Panc1 (cell line): ENCODE measurements at regions not wholly inside any gene's neighbourhood (a gene's known extent, or its start where the extent isn't known, plus 50 kb on each side); places are given as distances from the start of the nearest gene placed in this dataset.

Experiments used
- ATAC-seq: fragments of 200-7000 bp; cut with Tn5 transposase; 2 replicates; pipeline ENCODE4 v1.9.1; 2020; ENCODE audit warnings: mild to moderate bottlenecking, moderate library complexity
- BruUV-seq: library from RNA; stranded (reverse); fragments of 400-500 nt; replicated peaks from 2 replicates; lab custom pipeline; 2021; lab: Mats Ljungman, UMichigan
- CTCF ChIA-PET: fragments of 300-600 bp; sonication (Branson Sonifier 250); formaldehyde crosslinking; loops from one replicate; lab custom pipeline; 2022; ENCODE audit warnings: antibody characterized with exemption; lab: Charles Lee
- POLR2A ChIA-PET: fragments of 300-600 bp; sonication (Branson Sonifier 250); formaldehyde crosslinking; loops from one replicate; lab custom pipeline; 2022; ENCODE audit warnings: antibody characterized with exemption; lab: Charles Lee
- DNase-seq: peaks from one replicate; pipeline ENCODE4 v3.0.0-alpha.2; 2010; ENCODE audit warnings: low read depth, low spot score
- H3K27ac ChIP-seq: 2 replicates; pipeline ENCODE4 v1.5.1; 2011; ENCODE audit warnings: mild to moderate bottlenecking, low read length, inconsistent platforms
- H3K27me3 ChIP-seq: fragments of 200-500 bp; sonication (Bioruptor generic); 2 replicates; pipeline ENCODE4 v1.6.0; 2014; ENCODE audit warnings: low read length, inconsistent platforms; ENCODE audit not compliant: control insufficient read depth, insufficient read depth
- H3K36me3 ChIP-seq: fragments of 200-500 bp; sonication (Bioruptor generic); 2 replicates; pipeline ENCODE4 v1.5.1; 2014; ENCODE audit warnings: inconsistent platforms, mild to moderate bottlenecking, low read length, moderate library complexity; ENCODE audit not compliant: control insufficient read depth, insufficient read depth
- H3K4me1 ChIP-seq: 2 replicates; pipeline ENCODE4 v1.5.1; 2011; ENCODE audit warnings: inconsistent platforms, mild to moderate bottlenecking, low read length, moderate library complexity; ENCODE audit not compliant: control insufficient read depth, insufficient read depth
- H3K4me3 ChIP-seq, 2 experiments: 2 replicates each; pipeline ENCODE4 v1.5.1; 2011 to 2012; ENCODE audit warnings: low read depth in 2 of 2, low read length in 2 of 2, mild to moderate bottlenecking in 2 of 2, inconsistent platforms in 1 of 2, moderate library complexity in 1 of 2
- H3K9me3 ChIP-seq: fragments of 200-500 bp; sonication (Bioruptor generic); 2 replicates; pipeline ENCODE4 v1.5.1; 2014; ENCODE audit warnings: low read depth, mild to moderate bottlenecking, inconsistent platforms, low read length, moderate library complexity; ENCODE audit not compliant: control insufficient read depth, insufficient read depth
- POLR2AphosphoS5 ChIP-seq: IDR thresholded peaks from 2 replicates; pipeline ENCODE4 v1.6.1; 2012; ENCODE audit warnings: mild to moderate bottlenecking, low read depth, low read length, moderate library complexity
- SIN3A ChIP-seq: IDR thresholded peaks from 2 replicates; pipeline ENCODE4 v1.6.1; 2012; ENCODE audit warnings: low read depth, mild to moderate bottlenecking, low read length, moderate library complexity, borderline replicate concordance; ENCODE audit not compliant: insufficient read depth
- TCF7L2 ChIP-seq: IDR thresholded peaks from 2 replicates; pipeline ENCODE4 v1.6.1; 2011; ENCODE audit warnings: mild to moderate bottlenecking, low read depth, low read length, inconsistent platforms
- in situ Hi-C: cut with HindIII; loops from 2 replicates; pipeline ENCODE4 v1.10.0; 2016; ENCODE audit warnings: low sequenced_read_pairs, low pct_unique_long_range_greater_than_20kb
- intact Hi-C: fragments of 100-400 bp; cut with micrococcal nuclease; formaldehyde crosslinking; loops from one replicate; pipeline ENCODE4 v1.10.0; 2022; ENCODE audit not compliant: unreplicated experiment
- TF ChIP-seq, protein P1 (sequence below): fragments of 450-650 bp; IDR thresholded peaks from 2 replicates; pipeline ENCODE4 v1.5.1; 2017; ENCODE audit warnings: mild to moderate bottlenecking
- TF ChIP-seq, protein P2 (sequence below), 2 experiments: IDR thresholded peaks; 2 replicates each; pipeline ENCODE4 v1.6.1; 2011 to 2012; ENCODE audit warnings: low read depth in 2 of 2, control low read depth in 1 of 2, low read length in 1 of 2, mild to moderate bottlenecking in 1 of 2, moderate library complexity in 1 of 2; ENCODE audit not compliant: insufficient read depth in 1 of 2

- BruUV-seq = no TSS peak
- no peak for ATAC-seq
- POLR2A ChIA-PET = no interaction called here
Measured at GRCh38 chrX:6782831-6783230, 247.9 kb upstream of the VCX3A start.

GRCh38 chrX:6778544-6779503 lies 243.9 kb upstream of the VCX3A start:
- no peak for ATAC-seq
- TF ChIP-seq POLR2AphosphoS5 (no peak), TCF7L2 (no peak), SIN3A (no peak)
- TF ChIP-seq, protein P1, sequence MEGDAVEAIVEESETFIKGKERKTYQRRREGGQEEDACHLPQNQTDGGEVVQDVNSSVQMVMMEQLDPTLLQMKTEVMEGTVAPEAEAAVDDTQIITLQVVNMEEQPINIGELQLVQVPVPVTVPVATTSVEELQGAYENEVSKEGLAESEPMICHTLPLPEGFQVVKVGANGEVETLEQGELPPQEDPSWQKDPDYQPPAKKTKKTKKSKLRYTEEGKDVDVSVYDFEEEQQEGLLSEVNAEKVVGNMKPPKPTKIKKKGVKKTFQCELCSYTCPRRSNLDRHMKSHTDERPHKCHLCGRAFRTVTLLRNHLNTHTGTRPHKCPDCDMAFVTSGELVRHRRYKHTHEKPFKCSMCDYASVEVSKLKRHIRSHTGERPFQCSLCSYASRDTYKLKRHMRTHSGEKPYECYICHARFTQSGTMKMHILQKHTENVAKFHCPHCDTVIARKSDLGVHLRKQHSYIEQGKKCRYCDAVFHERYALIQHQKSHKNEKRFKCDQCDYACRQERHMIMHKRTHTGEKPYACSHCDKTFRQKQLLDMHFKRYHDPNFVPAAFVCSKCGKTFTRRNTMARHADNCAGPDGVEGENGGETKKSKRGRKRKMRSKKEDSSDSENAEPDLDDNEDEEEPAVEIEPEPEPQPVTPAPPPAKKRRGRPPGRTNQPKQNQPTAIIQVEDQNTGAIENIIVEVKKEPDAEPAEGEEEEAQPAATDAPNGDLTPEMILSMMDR = no peak
- TF ChIP-seq, protein P2, sequence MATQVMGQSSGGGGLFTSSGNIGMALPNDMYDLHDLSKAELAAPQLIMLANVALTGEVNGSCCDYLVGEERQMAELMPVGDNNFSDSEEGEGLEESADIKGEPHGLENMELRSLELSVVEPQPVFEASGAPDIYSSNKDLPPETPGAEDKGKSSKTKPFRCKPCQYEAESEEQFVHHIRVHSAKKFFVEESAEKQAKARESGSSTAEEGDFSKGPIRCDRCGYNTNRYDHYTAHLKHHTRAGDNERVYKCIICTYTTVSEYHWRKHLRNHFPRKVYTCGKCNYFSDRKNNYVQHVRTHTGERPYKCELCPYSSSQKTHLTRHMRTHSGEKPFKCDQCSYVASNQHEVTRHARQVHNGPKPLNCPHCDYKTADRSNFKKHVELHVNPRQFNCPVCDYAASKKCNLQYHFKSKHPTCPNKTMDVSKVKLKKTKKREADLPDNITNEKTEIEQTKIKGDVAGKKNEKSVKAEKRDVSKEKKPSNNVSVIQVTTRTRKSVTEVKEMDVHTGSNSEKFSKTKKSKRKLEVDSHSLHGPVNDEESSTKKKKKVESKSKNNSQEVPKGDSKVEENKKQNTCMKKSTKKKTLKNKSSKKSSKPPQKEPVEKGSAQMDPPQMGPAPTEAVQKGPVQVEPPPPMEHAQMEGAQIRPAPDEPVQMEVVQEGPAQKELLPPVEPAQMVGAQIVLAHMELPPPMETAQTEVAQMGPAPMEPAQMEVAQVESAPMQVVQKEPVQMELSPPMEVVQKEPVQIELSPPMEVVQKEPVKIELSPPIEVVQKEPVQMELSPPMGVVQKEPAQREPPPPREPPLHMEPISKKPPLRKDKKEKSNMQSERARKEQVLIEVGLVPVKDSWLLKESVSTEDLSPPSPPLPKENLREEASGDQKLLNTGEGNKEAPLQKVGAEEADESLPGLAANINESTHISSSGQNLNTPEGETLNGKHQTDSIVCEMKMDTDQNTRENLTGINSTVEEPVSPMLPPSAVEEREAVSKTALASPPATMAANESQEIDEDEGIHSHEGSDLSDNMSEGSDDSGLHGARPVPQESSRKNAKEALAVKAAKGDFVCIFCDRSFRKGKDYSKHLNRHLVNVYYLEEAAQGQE (IDR thresholded peaks at IDR 0.05; ENCODE audit: insufficient read depth in 1 of 2, low read depth in 2 of 2, low read length in 1 of 2) = no peak

More at GRCh38 chrX:6782831-6783230, 247.9 kb upstream of the VCX3A start:
- TF ChIP-seq TCF7L2 = no peak
- TF ChIP-seq SIN3A = no peak
- TF ChIP-seq, protein P1 = no peak
- no peak for TF ChIP-seq POLR2AphosphoS5
- TF ChIP-seq, protein P2 (IDR thresholded peaks at IDR 0.05; ENCODE audit: insufficient read depth in 1 of 2, low read depth in 2 of 2, low read length in 1 of 2) = no peak
- in situ Hi-C loops = no loop called here
- H3K36me3 ChIP-seq = no peaks in the 10 kb centered on the region
- H3K27ac ChIP-seq = no peak overlapping the region
- no peaks in the 10 kb centered on the region for H3K4me1 ChIP-seq
- DNase-seq = no peak
- intact Hi-C loops = no loop called here
- H3K4me3 ChIP-seq = no peak overlapping the region
- H3K9me3 ChIP-seq = no peaks in the 10 kb centered on the region
- H3K27me3 ChIP-seq = no peaks in the 10 kb centered on the region
- CTCF ChIA-PET = no interaction called here

More at GRCh38 chrX:6778544-6779503, 243.9 kb upstream of the VCX3A start:
- ChIA-PET CTCF (no interaction called here), POLR2A (no interaction called here)
- no TSS peak for BruUV-seq
- Histone ChIP-seq H3K4me1 (no peaks in the 10 kb centered on the region), H3K27me3 (no peaks in the 10 kb centered on the region), H3K4me3 (no peak overlapping the region), H3K9me3 (no peaks in the 10 kb centered on the region), H3K27ac (no peak overlapping the region), H3K36me3 (no peaks in the 10 kb centered on the region)
- no peak for DNase-seq
- in situ Hi-C loops = no loop called here
- intact Hi-C loops = no loop called here
